ENCODE measurements at regions not wholly inside any gene's neighbourhood (a gene's known extent, or its start where the extent isn't known, plus 50 kb on each side); places are given as distances from the start of the nearest gene placed in this dataset. TPM values are rescaled to one million over a fixed set of nuclear protein-coding genes. Genes with fewer than 3 reads are reported as not detected.

- no peak for DNase-seq
- no peak overlapping the region for H2BK5ac ChIP-seq (ENCODE audit: low read length)
- no peaks in the 10 kb centered on the region for H3K27me3 ChIP-seq (ENCODE audit: insufficient read depth, low read length, poor library complexity)
- no peak overlapping the region for H3K56ac ChIP-seq (ENCODE audit: low read length)
- no peak overlapping the region for H3K4ac ChIP-seq (ENCODE audit: low read depth, low read length)
- H3K36me3 ChIP-seq (ENCODE audit: control insufficient read depth, insufficient read depth, low read length): no peaks in the 10 kb centered on the region
- no peak overlapping the region for H2BK120ac ChIP-seq (ENCODE audit: low read depth, low read length)
- H2BK15ac ChIP-seq (replicated peaks; ENCODE audit: low read depth): no peak overlapping the region
- no peak overlapping the region for H3K4me3 ChIP-seq (ENCODE audit: low read length)
- no peaks in the 10 kb centered on the region for H3K4me1 ChIP-seq (ENCODE audit: control insufficient read depth, low read depth, low read length)
- no peak overlapping the region for H3K27ac ChIP-seq (ENCODE audit: low read depth, low read length)
- no peak overlapping the region for H3K18ac ChIP-seq (ENCODE audit: low read length)
- no peak overlapping the region for H3K4me2 ChIP-seq (ENCODE audit: low read length)
- H3K79me1 ChIP-seq (ENCODE audit: low read length): peaks cover 5% of the 10 kb centered on the region
- H3K79me2 ChIP-seq (ENCODE audit: control insufficient read depth, insufficient read depth, low read length): no peaks in the 10 kb centered on the region
- H3K23ac ChIP-seq (ENCODE audit: low read length): no peak overlapping the region
- no CpG with 5 or more reads among the region's 14 CpGs for WGBS (ENCODE audit: extremely low coverage, insufficient coverage, low lambda C conversion rate)
- no peak overlapping the region for H2AK5ac ChIP-seq (ENCODE audit: low read length)
- no peak overlapping the region for H3K9ac ChIP-seq (ENCODE audit: low read length)
- no peak overlapping the region for H4K5ac ChIP-seq (ENCODE audit: low read length)
- no peak overlapping the region for H4K8ac ChIP-seq (ENCODE audit: low read depth, low read length)
Measured at GRCh38 chr4:112978691-112979472, 70.6 kb upstream of the ANK2 start.

GRCh38 chr4:112979881-112980421 lies 69.5 kb upstream of the ANK2 start:
- Histone ChIP-seq H3K23ac (ENCODE audit: low read length) (no peak overlapping the region), H3K56ac (ENCODE audit: low read length) (no peak overlapping the region), H2BK120ac (ENCODE audit: low read depth, low read length) (no peak overlapping the region), H3K79me1 (ENCODE audit: low read length) (peaks cover 5% of the 10 kb centered on the region), H3K36me3 (ENCODE audit: control insufficient read depth, insufficient read depth, low read length) (no peaks in the 10 kb centered on the region), H3K18ac (ENCODE audit: low read length) (no peak overlapping the region), H3K27me3 (ENCODE audit: insufficient read depth, low read length, poor library complexity) (no peaks in the 10 kb centered on the region), H3K4me1 (ENCODE audit: control insufficient read depth, low read depth, low read length) (no peaks in the 10 kb centered on the region), H3K79me2 (ENCODE audit: control insufficient read depth, insufficient read depth, low read length) (no peaks in the 10 kb centered on the region), H3K4ac (ENCODE audit: low read depth, low read length) (no peak overlapping the region), H3K4me3 (ENCODE audit: low read length) (no peak overlapping the region), H2BK15ac (replicated peaks; ENCODE audit: low read depth) (no peak overlapping the region), H2AK5ac (ENCODE audit: low read length) (no peak overlapping the region), H2BK5ac (ENCODE audit: low read length) (no peak overlapping the region), H4K8ac (ENCODE audit: low read depth, low read length) (no peak overlapping the region), H3K9ac (ENCODE audit: low read length) (no peak overlapping the region), H3K4me2 (ENCODE audit: low read length) (no peak overlapping the region), H4K5ac (ENCODE audit: low read length) (no peak overlapping the region), H3K27ac (ENCODE audit: low read depth, low read length) (no peak overlapping the region)
- peak; percentile 37 for DNase-seq
- no CpG with 5 or more reads among the region's 16 CpGs for WGBS (ENCODE audit: extremely low coverage, insufficient coverage, low lambda C conversion rate)

GRCh38 chr4:112982680-112983079 lies 66.8 kb upstream of the ANK2 start:
- H3K36me3 ChIP-seq (ENCODE audit: control insufficient read depth, insufficient read depth, low read length): no peaks in the 10 kb centered on the region
- no peak overlapping the region for H3K9ac ChIP-seq (ENCODE audit: low read length)
- no peaks in the 10 kb centered on the region for H3K79me2 ChIP-seq (ENCODE audit: control insufficient read depth, insufficient read depth, low read length)
- no peak overlapping the region for H2BK15ac ChIP-seq (replicated peaks; ENCODE audit: low read depth)
- no peak overlapping the region for H4K5ac ChIP-seq (ENCODE audit: low read length)
- H3K4me2 ChIP-seq (ENCODE audit: low read length): no peak overlapping the region
- no peak overlapping the region for H2BK120ac ChIP-seq (ENCODE audit: low read depth, low read length)
- H3K23ac ChIP-seq (ENCODE audit: low read length): no peak overlapping the region
- H3K4me3 ChIP-seq (ENCODE audit: low read length): no peak overlapping the region
- no peak for DNase-seq
- H3K27me3 ChIP-seq (ENCODE audit: insufficient read depth, low read length, poor library complexity): no peaks in the 10 kb centered on the region
- no peak overlapping the region for H4K8ac ChIP-seq (ENCODE audit: low read depth, low read length)
- no peaks in the 10 kb centered on the region for H3K4me1 ChIP-seq (ENCODE audit: control insufficient read depth, low read depth, low read length)
- no peak overlapping the region for H3K27ac ChIP-seq (ENCODE audit: low read depth, low read length)
- peaks cover 5% of the 10 kb centered on the region for H3K79me1 ChIP-seq (ENCODE audit: low read length)
- H2BK5ac ChIP-seq (ENCODE audit: low read length): no peak overlapping the region
- H3K4ac ChIP-seq (ENCODE audit: low read depth, low read length): no peak overlapping the region
- H2AK5ac ChIP-seq (ENCODE audit: low read length): no peak overlapping the region
- no peak overlapping the region for H3K18ac ChIP-seq (ENCODE audit: low read length)
- WGBS (ENCODE audit: extremely low coverage, insufficient coverage, low lambda C conversion rate): no CpG with 5 or more reads among the region's 2 CpGs
- H3K56ac ChIP-seq (ENCODE audit: low read length): no peak overlapping the region

- Histone ChIP-seq H3K27me3 (ENCODE audit: insufficient read depth, low read length, poor library complexity) (no peaks in the 10 kb centered on the region), H3K36me3 (ENCODE audit: control insufficient read depth, insufficient read depth, low read length) (no peaks in the 10 kb centered on the region), H3K27ac (ENCODE audit: low read depth, low read length) (no peak overlapping the region), H3K79me2 (ENCODE audit: control insufficient read depth, insufficient read depth, low read length) (no peaks in the 10 kb centered on the region), H3K56ac (ENCODE audit: low read length) (no peak overlapping the region), H3K4me3 (ENCODE audit: low read length) (no peak overlapping the region), H4K8ac (ENCODE audit: low read depth, low read length) (no peak overlapping the region), H3K4me1 (ENCODE audit: control insufficient read depth, low read depth, low read length) (peaks cover 2% of the 10 kb centered on the region), H3K79me1 (ENCODE audit: low read length) (no peaks in the 10 kb centered on the region), H3K9ac (ENCODE audit: low read length) (no peak overlapping the region), H3K4me2 (ENCODE audit: low read length) (no peak overlapping the region), H3K4ac (ENCODE audit: low read depth, low read length) (no peak overlapping the region), H2BK120ac (ENCODE audit: low read depth, low read length) (no peak overlapping the region), H2BK5ac (ENCODE audit: low read length) (no peak overlapping the region), H3K23ac (ENCODE audit: low read length) (no peak overlapping the region), H2BK15ac (replicated peaks; ENCODE audit: low read depth) (no peak overlapping the region), H4K5ac (ENCODE audit: low read length) (no peak overlapping the region), H2AK5ac (ENCODE audit: low read length) (no peak overlapping the region), H3K18ac (ENCODE audit: low read length) (no peak overlapping the region)
- WGBS (ENCODE audit: extremely low coverage, insufficient coverage, low lambda C conversion rate): no CpG with 5 or more reads among the region's 3 CpGs
- no peak for DNase-seq
Measured at GRCh38 chr4:112994732-112995464, 54.6 kb upstream of the ANK2 start.

Small RNA genes lying in the stretch of these regions (small RNA-seq; reads per million reads assigned to genes)
- gene AC017007.1 (ENCODE audit: insufficient read depth) (not detected), gene RF00019 (ENCODE audit: insufficient read depth) (not detected)
